ENCODE measurements at regions not wholly inside any gene's neighbourhood (a gene's known extent, or its start where the extent isn't known, plus 50 kb on each side); places are given as distances from the start of the nearest gene placed in this dataset.

- TF ChIP-seq EZH2 (IDR thresholded peaks at IDR 0.05; ENCODE audit: low read depth, unreplicated experiment) (no peak), CREB1 (CRISPR knock-in tag; IDR thresholded peaks at IDR 0.05; ENCODE audit: low read depth) (no peak), ZNF114 (CRISPR knock-in tag; IDR thresholded peaks at IDR 0.05) (no peak)
- TF ChIP-seq, protein P1, sequence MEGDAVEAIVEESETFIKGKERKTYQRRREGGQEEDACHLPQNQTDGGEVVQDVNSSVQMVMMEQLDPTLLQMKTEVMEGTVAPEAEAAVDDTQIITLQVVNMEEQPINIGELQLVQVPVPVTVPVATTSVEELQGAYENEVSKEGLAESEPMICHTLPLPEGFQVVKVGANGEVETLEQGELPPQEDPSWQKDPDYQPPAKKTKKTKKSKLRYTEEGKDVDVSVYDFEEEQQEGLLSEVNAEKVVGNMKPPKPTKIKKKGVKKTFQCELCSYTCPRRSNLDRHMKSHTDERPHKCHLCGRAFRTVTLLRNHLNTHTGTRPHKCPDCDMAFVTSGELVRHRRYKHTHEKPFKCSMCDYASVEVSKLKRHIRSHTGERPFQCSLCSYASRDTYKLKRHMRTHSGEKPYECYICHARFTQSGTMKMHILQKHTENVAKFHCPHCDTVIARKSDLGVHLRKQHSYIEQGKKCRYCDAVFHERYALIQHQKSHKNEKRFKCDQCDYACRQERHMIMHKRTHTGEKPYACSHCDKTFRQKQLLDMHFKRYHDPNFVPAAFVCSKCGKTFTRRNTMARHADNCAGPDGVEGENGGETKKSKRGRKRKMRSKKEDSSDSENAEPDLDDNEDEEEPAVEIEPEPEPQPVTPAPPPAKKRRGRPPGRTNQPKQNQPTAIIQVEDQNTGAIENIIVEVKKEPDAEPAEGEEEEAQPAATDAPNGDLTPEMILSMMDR (conservative IDR thresholded peaks at IDR 0.05; ENCODE audit: low read depth in 2 of 2), result no peak
Observed at GRCh38 chr16:54647725-54648221, 282.9 kb upstream of the IRX5 start (continued).

DNA sequence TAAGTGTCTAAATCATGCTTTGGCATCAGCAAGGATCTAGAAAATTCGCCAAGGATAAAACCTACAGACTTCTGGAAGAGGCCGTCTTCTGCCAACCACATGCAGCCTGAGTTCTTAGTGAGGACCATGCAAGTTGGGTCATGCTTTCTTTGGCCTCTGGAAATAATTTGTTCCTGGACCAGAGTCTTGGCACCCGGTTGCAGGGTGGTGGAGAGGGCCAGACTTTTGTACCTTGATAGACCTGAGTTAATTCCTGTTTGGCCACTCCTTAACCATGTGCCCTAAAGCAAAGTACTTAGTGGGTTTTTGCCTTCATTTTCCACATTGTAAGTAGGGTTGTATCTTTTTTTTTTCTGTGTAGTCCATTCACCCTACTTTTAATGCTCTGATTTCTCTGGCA, 283.4 kb upstream of the IRX5 start:
- Mint-ChIP-seq H3K36me3 (ENCODE audit: low read depth) (peaks cover 4% of the 10 kb centered on the region; the same call in 2 of the 3 replicates), H3K9me3 (peaks cover 2% of the 10 kb centered on the region; the same call in 2 of the 3 replicates), H3K27me3 (ENCODE audit: insufficient read depth, low read depth, poor library complexity) (peaks cover 41% of the 10 kb centered on the region), H3K4me1 (peaks cover 32% of the 10 kb centered on the region), H3K27ac (no peak overlapping the region), H3K4me3 (no peak overlapping the region)
- Histone ChIP-seq H3K4me3 (no peak overlapping the region), H3K4me2 (no peak overlapping the region), H3K27me3 (ENCODE audit: insufficient read depth) (peaks cover 49% of the 10 kb centered on the region), H3K27ac (ENCODE audit: low read depth) (no peak overlapping the region), H4K20me1 (replicated peaks; ENCODE audit: insufficient read depth) (no peaks in the 10 kb centered on the region), H3F3A (replicated peaks; ENCODE audit: low read depth) (0 out of 2 replicates have a peak, but pooled peaks cover under 1% of the 10 kb centered on the region), H2AFZ (no peak overlapping the region), H3K4me1 (ENCODE audit: insufficient read depth) (peaks cover 26% of the 10 kb centered on the region), H3K36me3 (ENCODE audit: insufficient read depth) (no peaks in the 10 kb centered on the region), H3K79me2 (replicated peaks; ENCODE audit: insufficient read depth) (no peaks in the 10 kb centered on the region), H3K9me2 (ENCODE audit: insufficient read depth) (no peaks in the 10 kb centered on the region)
- ATAC-seq (no peak), DNase-seq (ENCODE audit: low spot score) (no peak)
- TF ChIP-seq ETS1 (IDR thresholded peaks at IDR 0.05), result no peak
- TF ChIP-seq, protein P2, sequence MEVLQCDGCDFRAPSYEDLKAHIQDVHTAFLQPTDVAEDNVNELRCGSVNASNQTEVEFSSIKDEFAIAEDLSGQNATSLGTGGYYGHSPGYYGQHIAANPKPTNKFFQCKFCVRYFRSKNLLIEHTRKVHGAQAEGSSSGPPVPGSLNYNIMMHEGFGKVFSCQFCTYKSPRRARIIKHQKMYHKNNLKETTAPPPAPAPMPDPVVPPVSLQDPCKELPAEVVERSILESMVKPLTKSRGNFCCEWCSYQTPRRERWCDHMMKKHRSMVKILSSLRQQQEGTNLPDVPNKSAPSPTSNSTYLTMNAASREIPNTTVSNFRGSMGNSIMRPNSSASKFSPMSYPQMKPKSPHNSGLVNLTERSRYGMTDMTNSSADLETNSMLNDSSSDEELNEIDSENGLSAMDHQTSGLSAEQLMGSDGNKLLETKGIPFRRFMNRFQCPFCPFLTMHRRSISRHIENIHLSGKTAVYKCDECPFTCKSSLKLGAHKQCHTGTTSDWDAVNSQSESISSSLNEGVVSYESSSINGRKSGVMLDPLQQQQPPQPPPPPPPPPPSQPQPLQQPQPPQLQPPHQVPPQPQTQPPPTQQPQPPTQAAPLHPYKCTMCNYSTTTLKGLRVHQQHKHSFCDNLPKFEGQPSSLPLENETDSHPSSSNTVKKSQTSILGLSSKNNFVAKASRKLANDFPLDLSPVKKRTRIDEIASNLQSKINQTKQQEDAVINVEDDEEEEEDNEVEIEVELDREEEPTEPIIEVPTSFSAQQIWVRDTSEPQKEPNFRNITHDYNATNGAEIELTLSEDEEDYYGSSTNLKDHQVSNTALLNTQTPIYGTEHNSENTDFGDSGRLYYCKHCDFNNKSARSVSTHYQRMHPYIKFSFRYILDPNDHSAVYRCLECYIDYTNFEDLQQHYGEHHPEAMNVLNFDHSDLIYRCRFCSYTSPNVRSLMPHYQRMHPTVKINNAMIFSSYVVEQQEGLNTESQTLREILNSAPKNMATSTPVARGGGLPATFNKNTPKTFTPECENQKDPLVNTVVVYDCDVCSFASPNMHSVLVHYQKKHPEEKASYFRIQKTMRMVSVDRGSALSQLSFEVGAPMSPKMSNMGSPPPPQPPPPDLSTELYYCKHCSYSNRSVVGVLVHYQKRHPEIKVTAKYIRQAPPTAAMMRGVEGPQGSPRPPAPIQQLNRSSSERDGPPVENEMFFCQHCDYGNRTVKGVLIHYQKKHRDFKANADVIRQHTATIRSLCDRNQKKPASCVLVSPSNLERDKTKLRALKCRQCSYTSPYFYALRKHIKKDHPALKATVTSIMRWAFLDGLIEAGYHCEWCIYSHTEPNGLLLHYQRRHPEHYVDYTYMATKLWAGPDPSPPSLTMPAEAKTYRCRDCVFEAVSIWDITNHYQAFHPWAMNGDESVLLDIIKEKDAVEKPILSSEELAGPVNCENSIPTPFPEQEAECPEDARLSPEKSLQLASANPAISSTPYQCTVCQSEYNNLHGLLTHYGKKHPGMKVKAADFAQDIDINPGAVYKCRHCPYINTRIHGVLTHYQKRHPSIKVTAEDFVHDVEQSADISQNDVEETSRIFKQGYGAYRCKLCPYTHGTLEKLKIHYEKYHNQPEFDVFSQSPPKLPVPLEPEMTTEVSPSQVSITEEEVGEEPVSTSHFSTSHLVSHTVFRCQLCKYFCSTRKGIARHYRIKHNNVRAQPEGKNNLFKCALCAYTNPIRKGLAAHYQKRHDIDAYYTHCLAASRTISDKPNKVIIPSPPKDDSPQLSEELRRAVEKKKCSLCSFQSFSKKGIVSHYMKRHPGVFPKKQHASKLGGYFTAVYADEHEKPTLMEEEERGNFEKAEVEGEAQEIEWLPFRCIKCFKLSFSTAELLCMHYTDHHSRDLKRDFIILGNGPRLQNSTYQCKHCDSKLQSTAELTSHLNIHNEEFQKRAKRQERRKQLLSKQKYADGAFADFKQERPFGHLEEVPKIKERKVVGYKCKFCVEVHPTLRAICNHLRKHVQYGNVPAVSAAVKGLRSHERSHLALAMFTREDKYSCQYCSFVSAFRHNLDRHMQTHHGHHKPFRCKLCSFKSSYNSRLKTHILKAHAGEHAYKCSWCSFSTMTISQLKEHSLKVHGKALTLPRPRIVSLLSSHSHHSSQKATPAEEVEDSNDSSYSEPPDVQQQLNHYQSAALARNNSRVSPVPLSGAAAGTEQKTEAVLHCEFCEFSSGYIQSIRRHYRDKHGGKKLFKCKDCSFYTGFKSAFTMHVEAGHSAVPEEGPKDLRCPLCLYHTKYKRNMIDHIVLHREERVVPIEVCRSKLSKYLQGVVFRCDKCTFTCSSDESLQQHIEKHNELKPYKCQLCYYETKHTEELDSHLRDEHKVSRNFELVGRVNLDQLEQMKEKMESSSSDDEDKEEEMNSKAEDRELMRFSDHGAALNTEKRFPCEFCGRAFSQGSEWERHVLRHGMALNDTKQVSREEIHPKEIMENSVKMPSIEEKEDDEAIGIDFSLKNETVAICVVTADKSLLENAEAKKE (CRISPR knock-in tag; IDR thresholded peaks at IDR 0.05), result no peak
- TF ChIP-seq ZNF331 (CRISPR knock-in tag; IDR thresholded peaks at IDR 0.05; ENCODE audit: low read depth), result no peak
- TF ChIP-seq NANOG (IDR thresholded peaks at IDR 0.05; ENCODE audit: borderline replicate concordance), result no peak
